ENCODE measurements at regions not wholly inside any gene's neighbourhood (a gene's known extent, or its start where the extent isn't known, plus 50 kb on each side); places are given as distances from the start of the nearest gene placed in this dataset.

DNA sequence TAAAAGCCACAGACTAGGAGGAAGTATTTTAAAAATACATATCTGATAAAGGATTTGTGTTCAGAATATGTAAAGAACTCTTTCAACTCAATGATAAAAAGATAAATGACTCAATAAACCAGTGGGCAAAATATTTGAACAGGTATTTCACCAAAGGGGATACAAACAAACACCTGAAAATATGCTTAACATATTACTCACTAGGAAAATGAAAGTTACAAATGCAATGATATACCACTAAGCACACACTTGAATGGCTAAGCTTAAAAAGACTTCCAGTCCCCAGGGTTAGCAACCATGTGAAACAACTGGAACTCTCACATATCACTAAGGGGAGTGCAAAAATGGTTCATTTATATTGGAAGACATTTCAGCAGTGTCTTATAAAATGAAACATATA is 131.6 kb downstream of the SLIT2 start (continued):
- TF ChIP-seq RERE (CRISPR knock-in tag; IDR thresholded peaks at IDR 0.05; ENCODE audit: borderline replicate concordance): no peak
- no peak for TF ChIP-seq GABPA (tag; conservative IDR thresholded peaks at IDR 0.05; ENCODE audit: low read depth)

GRCh38 chr4:20383969-20384368 is 132.3 kb downstream of the SLIT2 start:
- H3K9me1 ChIP-seq (ENCODE audit: control insufficient read depth, insufficient read depth, low read length): no peaks in the 10 kb centered on the region
- no peak overlapping the region for H3K9ac ChIP-seq (ENCODE audit: insufficient read depth in 1 of 2, low read depth in 2 of 2, low read length in 2 of 2)
- no peaks in the 10 kb centered on the region for H4K20me1 ChIP-seq (replicated peaks; ENCODE audit: control insufficient read depth, insufficient read depth, low read length)
- H3K79me2 ChIP-seq (ENCODE audit: control insufficient read depth, insufficient read depth, low read length): no peaks in the 10 kb centered on the region
- POLR2A ChIA-PET: no interaction called here
- H3K4me1 ChIP-seq (replicated peaks in 1 of 2; ENCODE audit: control insufficient read depth in 2 of 2, insufficient read depth in 2 of 2, low read length in 2 of 2): no peaks in the 10 kb centered on the region
- no peak for DNase-seq (ENCODE audit: extremely low read depth in 1 of 4, low spot score in 3 of 4)
- CTCF ChIA-PET (ENCODE audit: low intra/inter-chr PET ratio): no interaction called here
- in situ Hi-C loops (cut with MboI): no loop called here
- FAIRE-seq: no peak
- intact Hi-C loops (cut with micrococcal nuclease): no loop called here
- no peaks in the 10 kb centered on the region for H3K36me3 ChIP-seq (ENCODE audit: control insufficient read depth, insufficient read depth, low read length)
- no peaks in the 10 kb centered on the region for H3K9me3 ChIP-seq (replicated peaks; ENCODE audit: control insufficient read depth, insufficient read depth, low read depth, low read length)
- BruUV-seq (replicated peaks): no TSS peak
- no peaks in the 10 kb centered on the region for H3K27me3 ChIP-seq (ENCODE audit: control insufficient read depth in 2 of 2, insufficient read depth in 2 of 2, low read length in 2 of 2)
- H2AFZ ChIP-seq (ENCODE audit: low read depth, low read length): no peak overlapping the region
- ATAC-seq: no peak
- no peak overlapping the region for H3K4me2 ChIP-seq (ENCODE audit: insufficient read depth, low read length)
- TF ChIP-seq MAFG (tag; conservative IDR thresholded peaks at IDR 0.05): 0 out of 2 replicates have a peak, but pooled peaks have one; percentile 6
- TF ChIP-seq EP300 (IDR thresholded peaks at IDR 0.05; ENCODE audit: low read length): no peak
- TF ChIP-seq ZNF316 (IDR thresholded peaks at IDR 0.05): 0 out of 2 replicates have a peak, but pooled peaks have one; percentile 14
- no peak overlapping the region for H3K4me3 ChIP-seq
- H3K27ac ChIP-seq (ENCODE audit: extremely low read depth, low read depth, low read length): no peak overlapping the region
